Activated CD4-positive, alpha-beta memory T cell treated with anti-CD3 and anti-CD28 coated beads, Interleukin-2, amount 10 ng/mL, durations not matched to agents 7 days and 5 days (primary cell): ENCODE measurements at regions not wholly inside any gene's neighbourhood (a gene's known extent, or its start where the extent isn't known, plus 50 kb on each side); places are given as distances from the start of the nearest gene placed in this dataset.
"Not testable (repeated sequence)": the region's sequence is repeated elsewhere in the genome, so short reads cannot be mapped to it uniquely, and the experiment has no call there.

Experiments
- CTCF ChIA-PET: fragments of 350-600 bp; sonication (Branson Sonifier 250); formaldehyde crosslinking; loops from one replicate; lab custom pipeline; 2021; ENCODE audit warnings: antibody characterized with exemption, inconsistent platforms; lab: Charles Lee
- POLR2A ChIA-PET: fragments of 350-600 bp; sonication (Branson Sonifier 250); formaldehyde crosslinking; loops from one replicate; lab custom pipeline; 2021; ENCODE audit warnings: antibody characterized with exemption; lab: Charles Lee
- DNase-seq: peaks from one replicate; pipeline ENCODE4 v3.0.0-alpha.2; 2020
- H3K27ac Mint-ChIP-seq: one replicate; pipeline ENCODE4 v1.8.0; 2021; ENCODE audit warnings: mild to moderate bottlenecking, mixed read lengths
- H3K27me3 Mint-ChIP-seq: one replicate; pipeline ENCODE4 v1.8.0; 2021; ENCODE audit warnings: mixed read lengths
- H3K36me3 Mint-ChIP-seq: one replicate; pipeline ENCODE4 v1.8.0; 2021; ENCODE audit warnings: low read depth, mixed read lengths
- H3K4me1 Mint-ChIP-seq: one replicate; pipeline ENCODE4 v1.8.0; 2021; ENCODE audit warnings: mixed read lengths
- H3K4me3 Mint-ChIP-seq: one replicate; pipeline ENCODE4 v1.8.0; 2021; ENCODE audit warnings: mild to moderate bottlenecking, mixed read lengths
- H3K9me3 Mint-ChIP-seq: one replicate; pipeline ENCODE4 v1.8.0; 2021; ENCODE audit warnings: mixed read lengths

- H3K4me3 Mint-ChIP-seq: no peak overlapping the region
- no peaks in the 10 kb centered on the region for H3K36me3 Mint-ChIP-seq
- DNase-seq: no peak
- peaks cover 2% of the 10 kb centered on the region for H3K9me3 Mint-ChIP-seq
- ChIA-PET CTCF (no interaction called here), POLR2A (no interaction called here)
- no peaks in the 10 kb centered on the region for H3K27me3 Mint-ChIP-seq
- no peaks in the 10 kb centered on the region for H3K4me1 Mint-ChIP-seq
- no peak overlapping the region for H3K27ac Mint-ChIP-seq
Measured at GRCh38 chr20:11496380-11496779, 421.3 kb upstream of the BTBD3 start.

GRCh38 chr20:11497545-11497944 is 420.1 kb upstream of the BTBD3 start:
- Mint-ChIP-seq H3K9me3 (peaks cover 2% of the 10 kb centered on the region), H3K27me3 (no peaks in the 10 kb centered on the region), H3K27ac (no peak overlapping the region), H3K36me3 (no peaks in the 10 kb centered on the region), H3K4me3 (no peak overlapping the region), H3K4me1 (no peaks in the 10 kb centered on the region)
- POLR2A ChIA-PET: no interaction called here
- CTCF ChIA-PET: no interaction called here
- no peak for DNase-seq

- POLR2A ChIA-PET: no interaction called here
- Mint-ChIP-seq H3K27ac (no peak overlapping the region), H3K4me3 (no peak overlapping the region), H3K4me1 (no peaks in the 10 kb centered on the region), H3K27me3 (no peaks in the 10 kb centered on the region), H3K9me3 (peaks cover 7% of the 10 kb centered on the region), H3K36me3 (no peaks in the 10 kb centered on the region)
- CTCF ChIA-PET: no interaction called here
- DNase-seq: no peak
Measured at GRCh38 chr20:11499101-11499634, 418.5 kb upstream of the BTBD3 start.

GRCh38 chr20:11502061-11502460 is 415.6 kb upstream of the BTBD3 start:
- Mint-ChIP-seq H3K27me3 (no peaks in the 10 kb centered on the region), H3K9me3 (peaks cover 9% of the 10 kb centered on the region), H3K4me1 (no peaks in the 10 kb centered on the region), H3K4me3 (no peak overlapping the region), H3K36me3 (no peaks in the 10 kb centered on the region), H3K27ac (no peak overlapping the region)
- no peak for DNase-seq
- POLR2A ChIA-PET: no interaction called here
- CTCF ChIA-PET: no interaction called here

GRCh38 chr20:11502671-11503070 is 415.0 kb upstream of the BTBD3 start:
- Mint-ChIP-seq H3K36me3 (no peaks in the 10 kb centered on the region), H3K4me1 (no peaks in the 10 kb centered on the region), H3K27ac (no peak overlapping the region), H3K4me3 (no peak overlapping the region), H3K9me3 (peaks cover 9% of the 10 kb centered on the region), H3K27me3 (no peaks in the 10 kb centered on the region)
- CTCF ChIA-PET: no interaction called here
- POLR2A ChIA-PET: no interaction called here
- DNase-seq: no peak

- CTCF ChIA-PET: no interaction called here
- no peaks in the 10 kb centered on the region for H3K27me3 Mint-ChIP-seq
- DNase-seq: no peak
Measured at GRCh38 chr20:11509776-11510175, 407.9 kb upstream of the BTBD3 start.

GRCh38 chr20:11511821-11512220 is 405.9 kb upstream of the BTBD3 start:
- no peak for DNase-seq
- Mint-ChIP-seq H3K27ac (no peak overlapping the region), H3K36me3 (no peaks in the 10 kb centered on the region), H3K4me3 (no peak overlapping the region), H3K27me3 (no peaks in the 10 kb centered on the region), H3K4me1 (no peaks in the 10 kb centered on the region), H3K9me3 (peaks cover 6% of the 10 kb centered on the region)
- CTCF ChIA-PET: no interaction called here
- POLR2A ChIA-PET: no interaction called here

More at GRCh38 chr20:11509776-11510175, 407.9 kb upstream of the BTBD3 start:
- no peaks in the 10 kb centered on the region for H3K36me3 Mint-ChIP-seq
- H3K27ac Mint-ChIP-seq: no peak overlapping the region
- H3K9me3 Mint-ChIP-seq: peaks cover 6% of the 10 kb centered on the region
- no peak overlapping the region for H3K4me3 Mint-ChIP-seq
- no peaks in the 10 kb centered on the region for H3K4me1 Mint-ChIP-seq
- POLR2A ChIA-PET: no interaction called here

GRCh38 chr20:11513241-11513745 is 404.4 kb upstream of the BTBD3 start:
- H3K27me3 Mint-ChIP-seq, H3K27ac Mint-ChIP-seq, H3K4me1 Mint-ChIP-seq, H3K9me3 Mint-ChIP-seq, H3K36me3 Mint-ChIP-seq, POLR2A ChIA-PET, CTCF ChIA-PET, H3K4me3 Mint-ChIP-seq, DNase-seq: not testable (repeated sequence)

GRCh38 chr20:11516448-11516847 is 401.2 kb upstream of the BTBD3 start:
- H3K27me3 Mint-ChIP-seq: no peaks in the 10 kb centered on the region
- H3K36me3 Mint-ChIP-seq: no peaks in the 10 kb centered on the region
- H3K4me3 Mint-ChIP-seq: no peak overlapping the region
- no peak overlapping the region for H3K27ac Mint-ChIP-seq
- POLR2A ChIA-PET: no interaction called here
- H3K9me3 Mint-ChIP-seq: peaks cover 9% of the 10 kb centered on the region
- DNase-seq: no peak
- CTCF ChIA-PET: no interaction called here
- H3K4me1 Mint-ChIP-seq: no peaks in the 10 kb centered on the region

GRCh38 chr20:11520596-11520995 is 397.1 kb upstream of the BTBD3 start:
- Mint-ChIP-seq H3K4me1 (no peaks in the 10 kb centered on the region), H3K4me3 (no peak overlapping the region), H3K9me3 (peaks cover 10% of the 10 kb centered on the region), H3K36me3 (no peaks in the 10 kb centered on the region), H3K27me3 (no peaks in the 10 kb centered on the region), H3K27ac (no peak overlapping the region)
- POLR2A ChIA-PET: no interaction called here
- DNase-seq: no peak
- CTCF ChIA-PET: no interaction called here

- peaks cover 12% of the 10 kb centered on the region for H3K9me3 Mint-ChIP-seq
- CTCF ChIA-PET: no interaction called here
- H3K4me3 Mint-ChIP-seq: no peak overlapping the region
- DNase-seq: no peak
- H3K4me1 Mint-ChIP-seq: no peaks in the 10 kb centered on the region
- no peak overlapping the region for H3K27ac Mint-ChIP-seq
- H3K36me3 Mint-ChIP-seq: no peaks in the 10 kb centered on the region
- H3K27me3 Mint-ChIP-seq: no peaks in the 10 kb centered on the region
- POLR2A ChIA-PET: no interaction called here
Measured at GRCh38 chr20:11521476-11522365, 396.0 kb upstream of the BTBD3 start.

GRCh38 chr20:11522366-11522741 is 395.3 kb upstream of the BTBD3 start:
- Mint-ChIP-seq H3K9me3 (peaks cover 13% of the 10 kb centered on the region), H3K27me3 (no peaks in the 10 kb centered on the region), H3K4me1 (no peaks in the 10 kb centered on the region), H3K36me3 (no peaks in the 10 kb centered on the region), H3K4me3 (no peak overlapping the region), H3K27ac (no peak overlapping the region)
- ChIA-PET POLR2A (no interaction called here), CTCF (no interaction called here)
- DNase-seq: no peak

- no peak for DNase-seq
- Mint-ChIP-seq H3K4me1 (no peaks in the 10 kb centered on the region), H3K27me3 (no peaks in the 10 kb centered on the region), H3K27ac (no peak overlapping the region), H3K4me3 (no peak overlapping the region), H3K9me3 (peaks cover 28% of the 10 kb centered on the region), H3K36me3 (no peaks in the 10 kb centered on the region)
- ChIA-PET POLR2A (no interaction called here), CTCF (no interaction called here)
Measured at GRCh38 chr20:11529047-11529446, 388.6 kb upstream of the BTBD3 start.

GRCh38 chr20:11537032-11537431 is 380.7 kb upstream of the BTBD3 start:
- Mint-ChIP-seq H3K4me3 (no peak overlapping the region), H3K27me3 (no peaks in the 10 kb centered on the region), H3K4me1 (no peaks in the 10 kb centered on the region), H3K9me3 (no peaks in the 10 kb centered on the region), H3K36me3 (no peaks in the 10 kb centered on the region), H3K27ac (no peak overlapping the region)
- ChIA-PET CTCF (no interaction called here), POLR2A (no interaction called here)
- no peak for DNase-seq
